Chondrocyte (in vitro differentiated cells): ENCODE measurements at regions not wholly inside any gene's neighbourhood (a gene's known extent, or its start where the extent isn't known, plus 50 kb on each side); places are given as distances from the start of the nearest gene placed in this dataset.

Experiments used
- DNase-seq: peaks from one replicate; pipeline ENCODE4 v3.0.0; 2021; ENCODE audit warnings: mixed read lengths, low spot score
- H3K27ac Mint-ChIP-seq: one replicate; pipeline ENCODE4 v1.8.0; 2021; ENCODE audit warnings: mild to moderate bottlenecking, moderate library complexity, mixed read lengths; ENCODE audit not compliant: unreplicated experiment
- H3K27me3 Mint-ChIP-seq: 2 replicates; pipeline ENCODE4 v1.8.0; 2021; ENCODE audit warnings: low read depth, mixed read lengths
- H3K36me3 Mint-ChIP-seq: 2 replicates; pipeline ENCODE4 v1.8.0; 2021; ENCODE audit warnings: low read depth, mixed read lengths
- H3K4me1 Mint-ChIP-seq: 2 replicates; pipeline ENCODE4 v1.8.0; 2021; ENCODE audit warnings: low read depth, mild to moderate bottlenecking, mixed read lengths
- H3K4me3 Mint-ChIP-seq: one replicate; pipeline ENCODE4 v1.8.0; 2021; ENCODE audit warnings: mild to moderate bottlenecking, moderate library complexity, mixed read lengths; ENCODE audit not compliant: unreplicated experiment
- H3K9me3 Mint-ChIP-seq: 2 replicates; pipeline ENCODE4 v1.8.0; 2021; ENCODE audit warnings: low read depth, mixed read lengths
- TF ChIP-seq, protein P1 (sequence below): fragments of 200-600 bp; sonication (generic); IDR thresholded peaks from 2 replicates; pipeline ENCODE4 v1.5.0; 2021; ENCODE audit warnings: antibody characterized with exemption, mild to moderate bottlenecking, moderate library complexity

DNA sequence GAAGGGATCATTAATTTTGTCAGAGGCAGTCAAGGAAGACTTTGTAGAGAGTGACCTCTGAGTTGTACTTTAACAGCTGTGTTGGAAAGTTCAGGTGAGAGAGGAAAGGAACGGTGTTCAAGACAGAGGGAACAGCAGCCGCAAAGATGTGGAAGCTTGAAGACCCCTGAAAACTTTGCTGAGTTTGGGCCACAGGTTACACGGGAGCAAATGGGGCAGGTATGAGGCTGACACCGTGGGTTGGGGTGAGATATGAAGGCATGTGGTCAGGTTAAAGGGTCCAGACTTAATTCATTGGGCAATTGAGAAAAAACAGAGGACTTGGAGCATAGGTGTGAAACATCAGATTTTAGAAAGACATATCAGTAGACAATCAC is 72.0 kb upstream of the SERP2 start:
- H3K27ac Mint-ChIP-seq: no peak overlapping the region
- peaks cover 53% of the 10 kb centered on the region for H3K4me1 Mint-ChIP-seq
- H3K36me3 Mint-ChIP-seq: no peaks in the 10 kb centered on the region
- TF ChIP-seq, protein P1, sequence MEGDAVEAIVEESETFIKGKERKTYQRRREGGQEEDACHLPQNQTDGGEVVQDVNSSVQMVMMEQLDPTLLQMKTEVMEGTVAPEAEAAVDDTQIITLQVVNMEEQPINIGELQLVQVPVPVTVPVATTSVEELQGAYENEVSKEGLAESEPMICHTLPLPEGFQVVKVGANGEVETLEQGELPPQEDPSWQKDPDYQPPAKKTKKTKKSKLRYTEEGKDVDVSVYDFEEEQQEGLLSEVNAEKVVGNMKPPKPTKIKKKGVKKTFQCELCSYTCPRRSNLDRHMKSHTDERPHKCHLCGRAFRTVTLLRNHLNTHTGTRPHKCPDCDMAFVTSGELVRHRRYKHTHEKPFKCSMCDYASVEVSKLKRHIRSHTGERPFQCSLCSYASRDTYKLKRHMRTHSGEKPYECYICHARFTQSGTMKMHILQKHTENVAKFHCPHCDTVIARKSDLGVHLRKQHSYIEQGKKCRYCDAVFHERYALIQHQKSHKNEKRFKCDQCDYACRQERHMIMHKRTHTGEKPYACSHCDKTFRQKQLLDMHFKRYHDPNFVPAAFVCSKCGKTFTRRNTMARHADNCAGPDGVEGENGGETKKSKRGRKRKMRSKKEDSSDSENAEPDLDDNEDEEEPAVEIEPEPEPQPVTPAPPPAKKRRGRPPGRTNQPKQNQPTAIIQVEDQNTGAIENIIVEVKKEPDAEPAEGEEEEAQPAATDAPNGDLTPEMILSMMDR: no peak
- no peak for DNase-seq
- H3K4me3 Mint-ChIP-seq: no peak overlapping the region
- H3K27me3 Mint-ChIP-seq: no peaks in the 10 kb centered on the region
- no peaks in the 10 kb centered on the region for H3K9me3 Mint-ChIP-seq

DNA sequence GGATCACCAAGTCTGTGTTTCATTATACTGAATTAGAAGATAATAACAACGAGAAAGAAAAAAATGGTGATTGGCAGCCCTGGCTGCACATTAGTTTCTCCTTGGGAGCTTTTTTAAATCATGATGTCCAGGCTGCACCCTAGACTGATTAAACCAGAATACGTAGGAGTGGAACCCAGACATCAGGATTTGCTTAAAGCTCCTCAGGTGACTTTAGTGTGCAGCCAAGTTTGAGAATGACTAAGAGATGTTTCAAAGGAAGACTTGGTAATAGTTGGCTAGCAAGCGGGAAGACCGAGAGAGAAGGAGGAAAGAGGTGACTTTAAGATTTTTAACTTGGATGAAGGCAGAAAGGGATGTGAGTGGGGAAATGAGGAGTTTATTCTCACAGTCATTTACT is 71.4 kb upstream of the SERP2 start:
- Mint-ChIP-seq H3K36me3 (no peaks in the 10 kb centered on the region), H3K27ac (no peak overlapping the region), H3K4me1 (peaks cover 59% of the 10 kb centered on the region), H3K27me3 (no peaks in the 10 kb centered on the region), H3K4me3 (no peak overlapping the region), H3K9me3 (no peaks in the 10 kb centered on the region)
- TF ChIP-seq, protein P1: no peak
- no peak for DNase-seq

DNA sequence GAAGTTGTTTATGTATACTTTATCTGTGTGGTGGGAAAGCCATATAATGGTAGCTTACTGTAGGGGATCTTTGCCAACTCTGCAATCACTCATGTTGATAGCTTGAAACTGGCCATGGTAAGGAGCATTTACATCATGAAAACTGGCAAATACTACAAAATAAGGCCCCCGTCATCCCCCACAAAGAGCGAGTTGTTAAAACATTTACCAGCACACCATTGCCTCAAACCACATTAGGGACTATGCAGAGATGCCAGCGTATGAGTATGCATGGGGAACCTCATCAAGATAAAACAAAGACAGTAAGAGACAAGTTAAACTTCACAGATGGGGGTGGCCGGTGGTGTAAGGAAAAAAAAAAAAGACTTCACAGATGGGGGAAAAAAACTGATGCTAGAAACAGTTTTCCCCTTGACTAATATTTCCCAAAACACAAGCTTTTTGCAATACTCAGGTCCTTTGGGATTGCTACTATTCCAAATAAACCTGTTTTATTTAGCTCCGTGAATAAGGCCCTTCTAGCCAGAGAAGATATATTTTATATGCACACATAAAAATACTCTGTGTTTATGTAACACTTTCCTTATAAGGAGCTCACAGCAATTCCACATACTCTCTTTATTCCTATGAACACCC is 70.6 kb upstream of the SERP2 start:
- Mint-ChIP-seq H3K4me1 (peaks cover 66% of the 10 kb centered on the region), H3K4me3 (no peak overlapping the region), H3K9me3 (no peaks in the 10 kb centered on the region), H3K27me3 (no peaks in the 10 kb centered on the region), H3K36me3 (no peaks in the 10 kb centered on the region), H3K27ac (no peak overlapping the region)
- DNase-seq: no peak
- TF ChIP-seq, protein P1: no peak

DNA sequence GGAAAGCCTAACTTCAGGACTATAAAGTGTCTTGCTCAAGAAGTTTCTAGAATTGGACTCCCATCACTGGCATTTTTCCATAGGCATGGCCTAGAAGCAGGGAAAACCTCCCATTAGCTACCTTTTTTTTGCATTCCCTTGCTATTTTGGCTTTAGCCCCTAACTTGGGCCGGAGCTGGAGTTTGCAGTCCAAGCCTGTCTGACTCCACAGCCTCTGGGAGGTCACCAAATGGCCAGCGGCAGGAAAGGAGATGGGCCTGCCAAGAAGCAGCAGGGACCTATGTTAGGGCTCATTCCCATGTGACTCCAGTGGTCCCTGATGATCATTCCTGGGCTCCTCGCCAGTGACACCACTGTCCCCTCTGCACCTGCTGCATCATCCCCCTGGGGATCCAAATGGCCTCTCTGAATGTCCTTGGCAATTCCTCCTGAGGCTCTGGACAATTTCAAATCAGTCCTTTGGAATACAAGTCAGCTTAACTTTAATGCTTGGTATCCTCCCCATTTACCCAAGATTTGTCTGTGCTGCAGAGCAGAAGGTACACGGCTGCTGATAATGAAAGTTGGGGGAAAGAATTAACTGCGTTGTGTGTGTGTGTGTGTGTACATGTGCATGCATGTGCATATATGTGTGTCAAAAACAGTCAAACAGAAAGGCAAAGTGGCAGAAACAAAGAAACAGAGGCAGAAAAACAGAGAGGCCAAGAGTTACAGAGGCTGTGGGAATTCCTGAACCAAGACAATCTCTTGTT is 69.8 kb upstream of the SERP2 start:
- Mint-ChIP-seq H3K9me3 (no peaks in the 10 kb centered on the region), H3K4me3 (no peak overlapping the region), H3K36me3 (no peaks in the 10 kb centered on the region), H3K27ac (no peak overlapping the region), H3K4me1 (peaks cover 66% of the 10 kb centered on the region), H3K27me3 (no peaks in the 10 kb centered on the region)
- DNase-seq: no peak
- TF ChIP-seq, protein P1: no peak

DNA sequence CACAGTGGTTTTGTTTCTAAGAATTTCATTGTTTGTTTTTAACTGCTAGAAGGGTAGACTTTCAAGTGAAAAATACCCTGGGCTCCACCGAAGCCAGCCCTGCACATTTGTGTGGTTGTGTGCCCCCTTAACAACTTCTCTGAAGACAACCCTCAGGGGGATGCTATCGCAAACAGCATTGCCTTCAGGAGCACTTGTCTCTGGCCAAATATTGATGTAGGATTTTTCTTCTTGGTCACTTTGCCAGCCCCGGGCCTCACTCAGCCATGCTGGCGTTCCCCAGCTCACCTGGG is 69.2 kb upstream of the SERP2 start:
- Mint-ChIP-seq H3K4me1 (peaks cover 69% of the 10 kb centered on the region), H3K27me3 (no peaks in the 10 kb centered on the region), H3K27ac (no peak overlapping the region), H3K9me3 (no peaks in the 10 kb centered on the region), H3K36me3 (no peaks in the 10 kb centered on the region), H3K4me3 (no peak overlapping the region)
- TF ChIP-seq, protein P1: no peak
- DNase-seq: no peak
